ENCODE measurements at regions not wholly inside any gene's neighbourhood (a gene's known extent, or its start where the extent isn't known, plus 50 kb on each side); places are given as distances from the start of the nearest gene placed in this dataset.

DNA sequence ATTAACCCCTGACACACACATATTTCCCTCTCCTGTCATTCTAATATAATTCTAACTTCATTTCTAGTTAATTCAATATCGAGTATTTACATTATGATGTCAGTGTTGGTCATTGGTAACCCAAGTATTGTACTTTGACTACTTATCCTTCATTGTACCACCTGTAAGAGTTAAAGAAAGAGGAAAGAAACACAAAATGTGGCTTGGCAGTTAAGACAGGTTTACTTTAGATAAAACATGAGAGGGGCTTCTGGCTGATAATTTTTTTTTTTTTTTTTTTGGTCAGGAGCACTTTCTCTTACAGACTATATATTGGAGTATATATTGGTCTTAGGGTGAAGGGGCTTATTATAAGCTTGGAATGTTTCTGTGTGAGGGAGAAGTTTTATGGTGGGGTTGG is 57.0 kb upstream of the ACYP2 start (continued):
- TF ChIP-seq, protein P1, sequence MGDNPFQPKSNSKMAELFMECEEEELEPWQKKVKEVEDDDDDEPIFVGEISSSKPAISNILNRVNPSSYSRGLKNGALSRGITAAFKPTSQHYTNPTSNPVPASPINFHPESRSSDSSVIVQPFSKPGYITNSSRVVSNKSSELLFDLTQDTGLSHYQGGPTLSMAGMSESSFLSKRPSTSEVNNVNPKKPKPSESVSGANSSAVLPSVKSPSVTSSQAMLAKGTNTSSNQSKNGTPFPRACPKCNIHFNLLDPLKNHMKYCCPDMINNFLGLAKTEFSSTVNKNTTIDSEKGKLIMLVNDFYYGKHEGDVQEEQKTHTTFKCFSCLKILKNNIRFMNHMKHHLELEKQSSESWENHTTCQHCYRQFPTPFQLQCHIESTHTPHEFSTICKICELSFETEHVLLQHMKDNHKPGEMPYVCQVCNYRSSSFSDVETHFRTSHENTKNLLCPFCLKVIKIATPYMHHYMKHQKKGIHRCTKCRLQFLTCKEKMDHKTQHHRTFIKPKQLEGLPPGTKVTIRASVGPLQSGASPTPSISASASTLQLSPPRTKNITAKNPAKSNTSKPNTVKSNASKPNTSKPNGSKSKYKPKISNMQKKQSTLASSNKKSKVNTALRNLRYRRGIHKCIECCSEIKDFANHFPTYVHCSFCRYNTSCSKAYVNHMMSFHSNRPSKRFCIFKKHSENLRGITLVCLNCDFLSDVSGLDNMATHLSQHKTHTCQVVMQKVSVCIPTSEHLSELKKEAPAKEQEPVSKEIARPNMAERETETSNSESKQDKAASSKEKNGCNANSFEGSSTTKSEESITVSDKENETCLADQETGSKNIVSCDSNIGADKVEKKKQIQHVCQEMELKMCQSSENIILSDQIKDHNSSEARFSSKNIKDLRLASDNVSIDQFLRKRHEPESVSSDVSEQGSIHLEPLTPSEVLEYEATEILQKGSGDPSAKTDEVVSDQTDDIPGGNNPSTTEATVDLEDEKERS (tag by site-specific recombination; IDR thresholded peaks at IDR 0.05): peak; percentile 83; the same call in 1 of the 2 replicates

DNA sequence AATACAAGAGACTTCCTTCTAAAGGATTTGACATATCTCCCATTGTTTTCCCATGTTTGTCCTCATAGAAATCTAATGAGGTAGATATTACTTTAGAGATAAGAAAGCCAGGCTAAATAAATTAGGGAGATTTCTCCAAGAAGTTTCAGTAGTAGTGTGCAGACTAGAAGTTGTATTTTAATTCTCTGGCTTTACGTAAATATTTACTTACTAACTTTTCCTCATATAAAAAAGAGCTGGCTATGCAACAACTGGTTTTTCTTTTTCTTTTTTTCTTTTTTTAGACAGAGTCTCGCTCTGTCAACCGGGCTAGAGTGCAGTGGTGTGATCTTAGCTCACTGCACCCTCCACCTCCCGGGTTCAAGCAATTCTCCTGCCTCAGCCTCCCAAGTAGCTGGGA is 60.6 kb upstream of the ACYP2 start:
- CTCF ChIA-PET: no interaction called here
- Histone ChIP-seq H3K9me3 (ENCODE audit: control insufficient read depth, insufficient read depth, low read depth, low read length) (no peaks in the 10 kb centered on the region), H3K36me3 (ENCODE audit: control insufficient read depth in 2 of 2, insufficient read depth in 1 of 2, low read length in 2 of 2) (no peaks in the 10 kb centered on the region), H3K4me3 (ENCODE audit: low read depth, low read length) (no peak overlapping the region), H3K4me1 (ENCODE audit: control insufficient read depth, insufficient read depth, low read length) (no peaks in the 10 kb centered on the region), H3K27ac (ENCODE audit: extremely low read depth, low read depth, low read length) (no peak overlapping the region)
- POLR2A ChIA-PET: no interaction called here
- no peak for TF ChIP-seq ZNF133 (tag by site-specific recombination; IDR thresholded peaks at IDR 0.05)
- TF ChIP-seq EGR2 (tag by site-specific recombination; IDR thresholded peaks at IDR 0.05; ENCODE audit: low read depth): no peak
- no peak for TF ChIP-seq ZNF146 (tag by site-specific recombination; IDR thresholded peaks at IDR 0.05)
- TF ChIP-seq ZNF660 (tag by site-specific recombination; IDR thresholded peaks at IDR 0.05): no peak
- TF ChIP-seq TCF7L2 (IDR thresholded peaks at IDR 0.05; ENCODE audit: borderline replicate concordance, low read depth, low read length): no peak
- TF ChIP-seq ZNF629 (tag by site-specific recombination; IDR thresholded peaks at IDR 0.05): no peak
- TF ChIP-seq ZNF544 (tag by site-specific recombination; IDR thresholded peaks at IDR 0.05): no peak
- no peak for TF ChIP-seq ZNF266 (tag by site-specific recombination; IDR thresholded peaks at IDR 0.05; ENCODE audit: low read depth)
- no peak for TF ChIP-seq ZNF391 (tag by site-specific recombination; IDR thresholded peaks at IDR 0.05; ENCODE audit: borderline replicate concordance, low read depth)
- no peak for TF ChIP-seq ZNF501 (tag by site-specific recombination; IDR thresholded peaks at IDR 0.05)
- TF ChIP-seq ZFP3 (tag by site-specific recombination; IDR thresholded peaks at IDR 0.05; ENCODE audit: low read depth): no peak

DNA sequence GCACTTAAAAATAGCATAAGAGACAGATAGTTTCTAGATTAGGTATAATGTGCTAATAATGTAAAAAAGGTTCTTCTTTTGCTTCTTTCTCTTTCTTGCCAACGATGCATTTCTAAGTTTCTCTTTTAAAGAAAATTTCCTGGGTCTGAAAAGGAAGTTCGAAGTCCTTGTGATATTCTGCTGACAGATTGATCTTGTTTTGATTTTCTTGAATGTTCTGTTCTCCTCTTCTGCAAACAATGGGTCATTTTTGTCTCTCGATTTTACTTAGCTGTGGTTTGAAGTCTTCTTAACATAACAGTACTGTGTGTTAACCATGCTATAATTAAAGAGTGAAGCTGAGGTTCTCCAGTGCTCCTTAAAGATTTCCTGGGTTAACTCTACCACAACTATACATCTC is 61.1 kb upstream of the ACYP2 start:
- no peaks in the 10 kb centered on the region for H3K36me3 ChIP-seq (ENCODE audit: control insufficient read depth in 2 of 2, insufficient read depth in 1 of 2, low read length in 2 of 2)
- TF ChIP-seq ZNF571 (tag by site-specific recombination; IDR thresholded peaks at IDR 0.05) (no peak), ZNF19 (tag by site-specific recombination; IDR thresholded peaks at IDR 0.05; ENCODE audit: low read depth) (no peak), ZNF341 (tag by site-specific recombination; IDR thresholded peaks at IDR 0.05; ENCODE audit: low read depth) (no peak), WT1 (tag by site-specific recombination; IDR thresholded peaks at IDR 0.05) (no peak), ZSCAN4 (tag by site-specific recombination; IDR thresholded peaks at IDR 0.05) (no peak), ZBTB49 (tag by site-specific recombination; IDR thresholded peaks at IDR 0.05; ENCODE audit: low read depth) (no peak), ZNF133 (tag by site-specific recombination; IDR thresholded peaks at IDR 0.05) (no peak), ZNF785 (tag by site-specific recombination; IDR thresholded peaks at IDR 0.05) (no peak), ZBTB7A (tag by site-specific recombination; IDR thresholded peaks at IDR 0.05; ENCODE audit: low read depth) (no peak), ZNF510 (tag by site-specific recombination; IDR thresholded peaks at IDR 0.05; ENCODE audit: insufficient replicate concordance) (no peak), ZNF211 (tag by site-specific recombination; IDR thresholded peaks at IDR 0.05; ENCODE audit: low read depth) (no peak)
- TF ChIP-seq, protein P2, sequence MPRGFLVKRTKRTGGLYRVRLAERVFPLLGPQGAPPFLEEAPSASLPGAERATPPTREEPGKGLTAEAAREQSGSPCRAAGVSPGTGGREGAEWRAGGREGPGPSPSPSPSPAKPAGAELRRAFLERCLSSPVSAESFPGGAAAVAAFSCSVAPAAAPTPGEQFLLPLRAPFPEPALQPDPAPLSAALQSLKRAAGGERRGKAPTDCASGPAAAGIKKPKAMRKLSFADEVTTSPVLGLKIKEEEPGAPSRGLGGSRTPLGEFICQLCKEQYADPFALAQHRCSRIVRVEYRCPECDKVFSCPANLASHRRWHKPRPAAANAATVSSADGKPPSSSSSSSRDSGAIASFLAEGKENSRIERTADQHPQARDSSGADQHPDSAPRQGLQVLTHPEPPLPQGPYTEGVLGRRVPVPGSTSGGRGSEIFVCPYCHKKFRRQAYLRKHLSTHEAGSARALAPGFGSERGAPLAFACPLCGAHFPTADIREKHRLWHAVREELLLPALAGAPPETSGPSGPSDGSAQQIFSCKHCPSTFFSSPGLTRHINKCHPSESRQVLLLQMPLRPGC (tag by site-specific recombination; IDR thresholded peaks at IDR 0.05): no peak
- CTCF ChIA-PET: no interaction called here

More for the DNA sequence above, 61.1 kb upstream of the ACYP2 start:
- H3K4me1 ChIP-seq (ENCODE audit: control insufficient read depth, insufficient read depth, low read length): no peaks in the 10 kb centered on the region
- POLR2A ChIA-PET: no interaction called here
- no peaks in the 10 kb centered on the region for H3K9me3 ChIP-seq (ENCODE audit: control insufficient read depth, insufficient read depth, low read depth, low read length)
- no peak overlapping the region for H3K4me3 ChIP-seq (ENCODE audit: low read depth, low read length)
- no peak overlapping the region for H3K27ac ChIP-seq (ENCODE audit: extremely low read depth, low read depth, low read length)

Data from HEK293 (cell line).